Transverse colon (tissue), 4 donors: ENCODE measurements at regions not wholly inside any gene's neighbourhood (a gene's known extent, or its start where the extent isn't known, plus 50 kb on each side); places are given as distances from the start of the nearest gene placed in this dataset.

Source experiments
- DNase-seq: peaks from one replicate; pipeline ENCODE4 v3.0.0-alpha.2; 2019
- H3K27ac ChIP-seq, 4 donors: fragments of 200-600 bp; sonication (generic); 2 replicates each; pipeline ENCODE4 v1.5.1; 2016 to 2018; ENCODE audit warnings: inconsistent platforms in 4 of 4
- H3K27me3 ChIP-seq: fragments of 200-600 bp; sonication (generic); 2 replicates; pipeline ENCODE4 v1.5.1; 2017; ENCODE audit warnings: inconsistent platforms
- H3K36me3 ChIP-seq, 4 donors: fragments of 200-600 bp; sonication (generic); 2 replicates each; pipeline ENCODE4 v1.5.1; 2017 to 2019; ENCODE audit warnings: inconsistent platforms in 4 of 4
- H3K4me1 ChIP-seq, 4 donors: fragments of 200-600 bp; sonication (generic); 2 replicates each; pipeline ENCODE4 v1.5.1; 2017 to 2020; ENCODE audit warnings: inconsistent platforms in 4 of 4
- H3K4me3 ChIP-seq, 4 donors: fragments of 200-600 bp; sonication (generic); 1 replicate in 1 of 4; 2 replicates in 3 of 4; pipeline versions ENCODE4 v1.5.1 to v1.6.1; 2017 to 2019; ENCODE audit warnings: inconsistent platforms in 4 of 4
- H3K9me3 ChIP-seq, 2 donors: fragments of 200-600 bp; sonication (generic); 2 replicates each; pipeline ENCODE4 v1.5.1; 2017 to 2019; ENCODE audit warnings: inconsistent platforms in 2 of 2
- EP300 ChIP-seq: sonication (generic); formaldehyde crosslinking; IDR thresholded peaks from one replicate; pipeline ENCODE4 v1.6.1; 2017; ENCODE audit warnings: antibody characterized with exemption, low read depth
- POLR2A ChIP-seq: fragments of 450-650 bp; IDR thresholded peaks from one replicate; pipeline ENCODE4 v1.6.1; 2016; ENCODE audit warnings: antibody characterized with exemption, mild to moderate bottlenecking, moderate library complexity
- POLR2AphosphoS5 ChIP-seq, 3 donors: sonication (generic); formaldehyde crosslinking; IDR thresholded peaks; one replicate each; pipeline ENCODE4 v1.6.1; 2016; ENCODE audit warnings: antibody characterized with exemption in 3 of 3
- WGBS, 2 donors: methylation state at CpG; one replicate each; pipeline ENCODE4 v1.1.5; 2018; ENCODE audit warnings: low coverage in 1 of 2; 5-methylcytosine and 5-hydroxymethylcytosine counted together
- in situ Hi-C, 4 donors: fragments of 200-750 bp; cut with MboI; loops; one replicate each; pipeline versions ENCODE4 v1.15.0 to v1.15.1; 2017; ENCODE audit warnings: low sequenced_read_pairs in 3 of 4, low pct_ligation_motif_present in 1 of 4, low pct_unique_long_range_greater_than_20kb in 1 of 4
- intact Hi-C: fragments of 100-400 bp; cut with DNase I; formaldehyde crosslinking; loops from one replicate; pipeline ENCODE4 v1.15.1; 2023; ENCODE audit warnings: low total_unique reads
- TF ChIP-seq, protein P1 (sequence below), 5 experiments: fragments of 200-600 bp in 3 of 5; fragments of 450-650 bp in 2 of 5; sonication (generic) in 3 of 5; IDR thresholded peaks; 1 replicate in 2 of 5; 2 replicates in 3 of 5; pipeline ENCODE4 v1.5.1; 2016 to 2017; ENCODE audit warnings: antibody characterized with exemption in 5 of 5, inconsistent platforms in 3 of 5, mild to moderate bottlenecking in 2 of 5, moderate library complexity in 1 of 5

DNA sequence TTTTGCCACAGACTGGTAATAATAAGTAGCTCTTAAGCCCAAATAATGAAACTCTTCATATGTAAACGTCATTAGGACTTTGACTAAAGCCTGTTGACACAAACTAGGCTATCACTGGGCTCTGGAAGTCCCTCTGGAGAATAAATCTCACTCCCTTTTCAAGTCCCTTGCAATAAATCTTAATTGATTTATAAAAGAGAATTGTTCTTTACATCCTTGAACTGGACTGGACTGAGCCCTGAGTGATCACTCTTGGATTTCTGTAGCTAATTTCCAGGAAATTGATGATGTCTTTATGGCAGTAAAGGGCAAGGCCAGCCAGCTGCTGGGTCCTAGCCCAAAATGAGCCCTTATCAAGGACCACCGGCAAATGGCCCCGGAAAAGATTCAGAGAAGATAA is 1162.7 kb downstream of the BCL11B start:
- Histone ChIP-seq H3K9me3 (no peaks in the 10 kb centered on the region), H3K27me3 (no peaks in the 10 kb centered on the region), H3K36me3 (no peaks in the 10 kb centered on the region), H3K27ac (no peak overlapping the region), H3K4me1 (no peaks in the 10 kb centered on the region), H3K4me3 (no peak overlapping the region)
- intact Hi-C loops, result no loop called here
- in situ Hi-C loops, result no loop called here
- TF ChIP-seq EP300 (no peak), POLR2A (no peak), POLR2AphosphoS5 (IDR thresholded peaks at IDR 0.05) (no peak)
- TF ChIP-seq, protein P1, sequence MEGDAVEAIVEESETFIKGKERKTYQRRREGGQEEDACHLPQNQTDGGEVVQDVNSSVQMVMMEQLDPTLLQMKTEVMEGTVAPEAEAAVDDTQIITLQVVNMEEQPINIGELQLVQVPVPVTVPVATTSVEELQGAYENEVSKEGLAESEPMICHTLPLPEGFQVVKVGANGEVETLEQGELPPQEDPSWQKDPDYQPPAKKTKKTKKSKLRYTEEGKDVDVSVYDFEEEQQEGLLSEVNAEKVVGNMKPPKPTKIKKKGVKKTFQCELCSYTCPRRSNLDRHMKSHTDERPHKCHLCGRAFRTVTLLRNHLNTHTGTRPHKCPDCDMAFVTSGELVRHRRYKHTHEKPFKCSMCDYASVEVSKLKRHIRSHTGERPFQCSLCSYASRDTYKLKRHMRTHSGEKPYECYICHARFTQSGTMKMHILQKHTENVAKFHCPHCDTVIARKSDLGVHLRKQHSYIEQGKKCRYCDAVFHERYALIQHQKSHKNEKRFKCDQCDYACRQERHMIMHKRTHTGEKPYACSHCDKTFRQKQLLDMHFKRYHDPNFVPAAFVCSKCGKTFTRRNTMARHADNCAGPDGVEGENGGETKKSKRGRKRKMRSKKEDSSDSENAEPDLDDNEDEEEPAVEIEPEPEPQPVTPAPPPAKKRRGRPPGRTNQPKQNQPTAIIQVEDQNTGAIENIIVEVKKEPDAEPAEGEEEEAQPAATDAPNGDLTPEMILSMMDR (IDR thresholded peaks at IDR 0.05), result no peak
- no peak for DNase-seq
- WGBS, 2 donors, result 49 to 53% methylated on average over 3 of the region's 3 CpGs

DNA sequence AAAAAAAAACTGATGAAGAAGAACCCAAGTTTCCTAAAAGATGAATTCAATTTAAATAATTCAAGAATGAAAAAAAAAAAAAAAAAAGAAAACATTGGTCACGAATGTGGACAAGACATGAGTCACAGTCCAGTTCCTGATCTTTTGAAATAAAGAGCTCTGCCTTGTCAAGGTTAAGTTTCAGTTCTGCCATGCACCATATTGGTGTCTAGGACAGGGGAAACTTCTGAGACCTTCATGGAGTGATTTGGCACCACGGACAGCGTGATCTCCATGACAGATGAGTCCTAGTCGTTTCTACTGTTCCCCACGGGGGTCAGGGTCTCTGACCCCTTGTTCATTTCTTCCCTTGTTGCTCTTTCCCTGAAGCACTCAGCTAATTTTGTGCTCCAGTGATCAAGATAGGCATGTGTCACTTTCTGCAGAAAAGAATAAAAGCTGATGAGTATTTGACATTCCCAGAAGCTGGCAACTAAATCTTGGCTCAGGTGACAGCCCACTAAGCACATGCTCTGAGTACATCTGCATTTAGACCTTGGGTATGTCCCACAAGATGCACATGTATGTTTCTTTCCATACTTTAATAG is 1159.7 kb downstream of the BCL11B start:
- intact Hi-C loops, result no loop called here

DNA sequence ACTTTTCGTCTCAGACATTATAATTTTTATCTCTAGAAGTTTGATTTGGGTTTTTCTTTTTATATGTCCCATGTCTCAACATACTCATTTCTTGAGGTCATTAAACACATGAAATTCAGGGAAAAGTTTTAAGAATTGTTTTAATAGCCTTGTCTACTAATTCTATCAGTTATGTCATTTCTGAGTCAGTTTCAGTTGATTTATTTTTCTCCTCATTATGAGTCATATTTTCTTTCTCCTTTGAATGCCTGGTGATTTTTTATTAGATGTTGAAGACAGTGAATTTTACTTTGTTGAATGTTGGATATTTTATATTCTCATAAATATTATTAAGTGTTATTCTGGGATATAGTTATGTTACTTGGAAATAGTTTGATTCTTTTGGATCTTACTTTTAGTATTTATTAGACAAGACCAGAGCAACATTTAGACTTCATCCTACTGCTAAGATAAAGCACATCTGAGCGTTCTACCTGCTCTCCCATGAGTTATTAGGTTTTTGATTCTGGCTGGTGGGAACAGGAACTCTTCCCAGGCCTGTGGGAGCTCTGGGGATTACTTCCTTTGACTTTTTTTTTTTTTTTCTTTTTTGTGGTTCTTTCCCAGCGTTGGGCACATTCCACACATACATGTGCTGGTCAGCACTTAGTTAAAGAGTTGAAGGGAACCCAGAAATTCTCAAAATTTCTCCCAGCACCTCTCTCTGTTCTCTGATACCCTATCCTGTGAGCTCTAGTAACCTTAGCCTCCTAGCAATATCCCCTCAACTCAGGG is 1157.7 kb downstream of the BCL11B start:
- no peak overlapping the region for H3K27ac ChIP-seq
- intact Hi-C loops (no loop called here), in situ Hi-C loops (no loop called here)
- TF ChIP-seq, protein P1 (IDR thresholded peaks at IDR 0.05), result no peak
- TF ChIP-seq POLR2A (no peak), POLR2AphosphoS5 (IDR thresholded peaks at IDR 0.05) (no peak), EP300 (no peak)
- no peaks in the 10 kb centered on the region for H3K36me3 ChIP-seq
- H3K4me1 ChIP-seq, result no peaks in the 10 kb centered on the region
- no peak overlapping the region for H3K4me3 ChIP-seq
- 27 to 54% methylated on average over 3 of the region's 3 CpGs for WGBS, 2 donors
- no peaks in the 10 kb centered on the region for H3K9me3 ChIP-seq
- no peak for DNase-seq
- no peaks in the 10 kb centered on the region for H3K27me3 ChIP-seq

More for the DNA sequence above, 1159.7 kb downstream of the BCL11B start:
- Histone ChIP-seq H3K27ac (no peak overlapping the region), H3K9me3 (no peaks in the 10 kb centered on the region), H3K36me3 (no peaks in the 10 kb centered on the region), H3K4me1 (no peaks in the 10 kb centered on the region), H3K4me3 (no peak overlapping the region), H3K27me3 (no peaks in the 10 kb centered on the region)
- in situ Hi-C loops, result no loop called here
- WGBS, 2 donors, result 39 to 67% methylated on average over 3 to 5 of the region's 5 CpGs
- DNase-seq, result no peak
- TF ChIP-seq EP300 (no peak), POLR2A (no peak), POLR2AphosphoS5 (IDR thresholded peaks at IDR 0.05) (no peak)
- TF ChIP-seq, protein P1 (IDR thresholded peaks at IDR 0.05), result no peak

DNA sequence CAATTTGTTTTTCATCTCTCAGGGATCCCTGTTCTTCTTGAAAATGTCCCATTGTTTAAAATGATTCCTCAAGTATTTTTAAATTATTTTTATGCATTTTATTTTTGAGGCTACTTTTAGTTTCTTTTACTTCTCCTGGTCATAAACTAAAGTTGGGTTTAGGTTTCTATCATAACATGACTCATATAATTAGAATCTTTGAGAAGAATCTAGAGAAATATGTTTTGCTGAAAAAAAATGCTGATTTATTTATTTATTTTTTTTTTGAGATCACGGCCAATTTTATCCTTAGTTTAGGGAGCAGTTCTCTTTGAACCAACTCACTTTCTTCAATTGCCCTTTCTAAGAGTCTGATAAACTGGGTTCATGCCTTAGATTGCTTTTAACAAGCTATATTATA is 1157.1 kb downstream of the BCL11B start:
- 67 to 89% methylated on average over 1 of the region's 1 CpG for WGBS, 2 donors
- intact Hi-C loops, result no loop called here
- in situ Hi-C loops, result no loop called here

More for the DNA sequence above, 1157.1 kb downstream of the BCL11B start:
- no peaks in the 10 kb centered on the region for H3K36me3 ChIP-seq
- no peak for DNase-seq
- TF ChIP-seq, protein P1 (IDR thresholded peaks at IDR 0.05), result no peak
- TF ChIP-seq POLR2A (no peak), EP300 (no peak), POLR2AphosphoS5 (IDR thresholded peaks at IDR 0.05) (no peak)
- H3K9me3 ChIP-seq, result no peaks in the 10 kb centered on the region
- H3K4me3 ChIP-seq, result no peak overlapping the region
- H3K4me1 ChIP-seq, result no peaks in the 10 kb centered on the region
- no peaks in the 10 kb centered on the region for H3K27me3 ChIP-seq
- no peak overlapping the region for H3K27ac ChIP-seq
